GM12878 (cell line): ENCODE measurements at regions not wholly inside any gene's neighbourhood (a gene's known extent, or its start where the extent isn't known, plus 50 kb on each side); places are given as distances from the start of the nearest gene placed in this dataset.

Source experiments
- ATAC-seq: fragments of 200-7000 bp; cut with Tn5 transposase; 3 replicates; pipeline ENCODE4 v1.9.1; 2020; ENCODE audit warnings: mild to moderate bottlenecking, moderate library complexity
- BruUV-seq: library from RNA; stranded (reverse); fragments of 400-500 nt; replicated peaks from 2 replicates; lab custom pipeline; 2021; lab: Mats Ljungman, UMichigan
- CTCF ChIA-PET: fragments of 300-600 bp; sonication (Branson Sonifier 250); formaldehyde crosslinking; extraction: SDS; loops from one replicate; lab custom pipeline; 2021; ENCODE audit warnings: inconsistent platforms; lab: Yijun Ruan, JAX
- POLR2A ChIA-PET: fragments of 350-600 bp; formaldehyde crosslinking; extraction: SDS; loops from one replicate; lab custom pipeline; 2021; ENCODE audit warnings: inconsistent platforms; lab: Charles Lee
- RAD21 ChIA-PET: fragments of 300-600 bp; sonication (Branson Sonifier 250); formaldehyde crosslinking; loops from one replicate; lab custom pipeline; 2023; ENCODE audit warnings: antibody characterized with exemption; ENCODE audit not compliant: unreplicated experiment; lab: Charles Lee
- SMC1A ChIA-PET: fragments of 300-600 bp; sonication (Branson Sonifier 250); formaldehyde crosslinking; loops from one replicate; lab custom pipeline; 2023; ENCODE audit not compliant: unreplicated experiment, uncharacterized antibody; lab: Charles Lee
- DNase-seq: peaks from one replicate; pipeline ENCODE4 v3.0.0-alpha.2; 2011; ENCODE audit warnings: low read depth, low spot score
- FAIRE-seq: peaks from 3 replicates; lab custom pipeline; 2011; peaks lifted over from hg19 to GRCh38; lab: Jason Lieb, UNC
- H2AFZ ChIP-seq: 2 replicates; pipeline ENCODE4 v1.6.0; 2011; ENCODE audit warnings: low read depth, low read length, control low read depth; ENCODE audit not compliant: control insufficient read depth
- H3K27ac ChIP-seq: 2 replicates; pipeline ENCODE4 v1.5.1; 2011; ENCODE audit warnings: control low read depth; ENCODE audit not compliant: control insufficient read depth, insufficient read depth
- H3K27me3 ChIP-seq, 2 experiments: replicated peaks in 1 of 2; 2 replicates each; pipeline versions ENCODE4 v1.6.0 to v1.6.1; 2011; ENCODE audit warnings: low read length in 1 of 2; ENCODE audit not compliant: control insufficient read depth in 2 of 2, insufficient read depth in 2 of 2
- H3K36me3 ChIP-seq, 2 experiments: 2 replicates each; pipeline ENCODE4 v1.5.1; 2011; ENCODE audit warnings: low read length in 1 of 2; ENCODE audit not compliant: control insufficient read depth in 2 of 2, insufficient read depth in 2 of 2
- H3K4me1 ChIP-seq: 2 replicates; pipeline ENCODE4 v1.6.1; 2011; ENCODE audit warnings: mild to moderate bottlenecking, low read length, moderate library complexity, mixed read lengths; ENCODE audit not compliant: control insufficient read depth, insufficient read depth
- H3K4me2 ChIP-seq: 2 replicates; pipeline ENCODE4 v1.6.0; 2011; ENCODE audit warnings: control low read depth; ENCODE audit not compliant: control insufficient read depth, insufficient read depth
- H3K4me3 ChIP-seq: fragments of 200-600 bp; sonication (generic); 2 replicates; pipeline ENCODE4 v1.5.1; 2016
- H3K79me2 ChIP-seq: 2 replicates; pipeline ENCODE4 v1.6.0; 2011; ENCODE audit warnings: low read length; ENCODE audit not compliant: control insufficient read depth, insufficient read depth
- H3K9ac ChIP-seq: 2 replicates; pipeline ENCODE4 v1.8.0; 2011; ENCODE audit warnings: low read length, control low read depth, mixed read lengths; ENCODE audit not compliant: control insufficient read depth, insufficient read depth
- H3K9me3 ChIP-seq: replicated peaks from 3 replicates; pipeline ENCODE4 v1.5.1; 2011; ENCODE audit warnings: mild to moderate bottlenecking, low read length; ENCODE audit not compliant: control insufficient read depth, insufficient read depth
- H4K20me1 ChIP-seq: 2 replicates; pipeline ENCODE4 v1.6.0; 2011; ENCODE audit not compliant: control insufficient read depth, insufficient read depth
- CEBPB ChIP-seq, 2 experiments: fragments of 150-350 bp in 1 of 2; IDR thresholded peaks; 2 replicates each; pipeline ENCODE4 v1.6.1; 2012 to 2014; ENCODE audit warnings: low read depth in 2 of 2, low read length in 2 of 2, borderline replicate concordance in 1 of 2, inconsistent platforms in 1 of 2
- GABPA ChIP-seq: IDR thresholded peaks from 2 replicates; pipeline ENCODE4 v1.6.1; 2014; ENCODE audit warnings: antibody characterized with exemption, low read depth, mild to moderate bottlenecking, inconsistent platforms
- MEF2B ChIP-seq: fragments of 450-650 bp; IDR thresholded peaks from 2 replicates; pipeline ENCODE4 v1.6.1; 2018; ENCODE audit warnings: mild to moderate bottlenecking, moderate library complexity; ENCODE audit not compliant: partially characterized antibody, poor library complexity, severe bottlenecking
- PML ChIP-seq: IDR thresholded peaks from 2 replicates; pipeline ENCODE4 v1.6.1; 2012; ENCODE audit warnings: low read length, inconsistent platforms
- POLR2AphosphoS2 ChIP-seq: IDR thresholded peaks from 2 replicates; pipeline ENCODE4 v1.6.1; 2011; ENCODE audit warnings: low read depth, mild to moderate bottlenecking, low read length, improper control_type of control experiment, moderate library complexity
- POU2F2 ChIP-seq: IDR thresholded peaks from 3 replicates; pipeline ENCODE4 v1.6.1; 2011; ENCODE audit warnings: low read depth, mild to moderate bottlenecking, low read length, borderline replicate concordance
- RBBP5 ChIP-seq: fragments of 200-600 bp; sonication (generic); conservative IDR thresholded peaks from 2 replicates; pipeline ENCODE4 v1.6.1; 2016
- REST ChIP-seq: IDR thresholded peaks from 2 replicates; pipeline ENCODE4 v1.6.1; 2012; ENCODE audit warnings: mild to moderate bottlenecking, low read depth, low read length
- SMC3 ChIP-seq: IDR thresholded peaks from 2 replicates; pipeline ENCODE4 v1.6.1; 2011; ENCODE audit warnings: low read length, improper control_type of control experiment, borderline replicate concordance
- SRF ChIP-seq, 2 experiments: IDR thresholded peaks; 2 replicates each; pipeline ENCODE4 v1.6.1; 2011; ENCODE audit warnings: low read depth in 2 of 2, low read length in 2 of 2, mild to moderate bottlenecking in 1 of 2, moderate library complexity in 1 of 2
- YY1 ChIP-seq: IDR thresholded peaks from 2 replicates; pipeline ENCODE4 v1.6.1; 2011; ENCODE audit warnings: low read depth, mild to moderate bottlenecking, low read length
- WGBS: methylation state at CpG from one replicate; pipeline ENCODE4 v1.1.6; 2016; ENCODE audit warnings: low lambda C conversion rate; ENCODE audit not compliant: insufficient replicate concordance, insufficient coverage; ENCODE audit errors: missing lambda C conversion rate; 5-methylcytosine and 5-hydroxymethylcytosine counted together
- in situ Hi-C: fragments of 300-500 bp; cut with MboI; formaldehyde crosslinking; loops from 9 replicates; pipeline ENCODE4 v1.14.3; 2018; ENCODE audit warnings: mixed read lengths
- intact Hi-C: fragments of 100-400 bp; cut with micrococcal nuclease; formaldehyde crosslinking; loops from one replicate; pipeline ENCODE4 v1.14.2; 2022; ENCODE audit not compliant: unreplicated experiment

- TF ChIP-seq REST (no peak), MEF2B (no peak), CEBPB (IDR thresholded peaks at IDR 0.05; ENCODE audit: borderline replicate concordance in 1 of 2, low read depth in 2 of 2, low read length in 2 of 2) (no peak), GABPA (no peak), POLR2AphosphoS2 (no peak)
Measured at GRCh38 chr9:129522351-129522750, 98.5 kb downstream of the C9orf50 start (continued).

- Histone ChIP-seq H4K20me1 (no peaks in the 10 kb centered on the region), H3K79me2 (no peaks in the 10 kb centered on the region), H3K4me3 (no peak overlapping the region), H3K27ac (no peak overlapping the region), H3K4me2 (no peak overlapping the region), H3K9ac (no peak overlapping the region), H2AFZ (no peak overlapping the region), H3K4me1 (no peaks in the 10 kb centered on the region), H3K9me3 (peaks cover under 1% of the 10 kb centered on the region; the same call in 1 of the 3 replicates)
- CTCF ChIA-PET: no interaction called here
- no TSS peak for BruUV-seq
- RAD21 ChIA-PET: interaction anchor here (0.7 kb wide), 2 partner anchors 9 to 347 kb away, joined by 3 to 4 read pairs; no protein-coding TSS in a partner anchor
- FAIRE-seq: no peak
- SMC1A ChIA-PET: no interaction called here
- POLR2A ChIA-PET: no interaction called here
- in situ Hi-C loops: no loop called here
- no peak for DNase-seq
- intact Hi-C loops: no loop called here
- 0% methylated on average over 3 of the region's 3 CpGs for WGBS
- ATAC-seq: peak; percentile 56; the same call in 2 of the 3 replicates
- TF ChIP-seq POU2F2: no peak
- no peak for TF ChIP-seq SMC3
- TF ChIP-seq YY1: no peak
- TF ChIP-seq SRF (IDR thresholded peaks at IDR 0.05; ENCODE audit: low read depth in 2 of 2, low read length in 2 of 2): no peak
- no peak for TF ChIP-seq PML
- no peak for TF ChIP-seq RBBP5
- TF ChIP-seq, all 136 proteins: peak for 0
- Histone ChIP-seq H3K27me3 (no peaks in the 10 kb centered on the region), H3K36me3 (no peaks in the 10 kb centered on the region)
Measured at GRCh38 chr9:129520082-129520481, 100.8 kb downstream of the C9orf50 start.
